GM19023 (cell line): ENCODE measurements at regions not wholly inside any gene's neighbourhood (a gene's known extent, or its start where the extent isn't known, plus 50 kb on each side); places are given as distances from the start of the nearest gene placed in this dataset.
"Not testable (repeated sequence)": the region's sequence is repeated elsewhere in the genome, so short reads cannot be mapped to it uniquely, and the experiment has no call there.

ENCODE experiments used
- ATAC-seq: cut with Tn5 transposase; IDR thresholded peaks from one replicate; pipeline ENCODE4 v1.9.1; 2021; ENCODE audit warnings: mild to moderate bottlenecking, moderate library complexity; ENCODE audit not compliant: unreplicated experiment

DNA sequence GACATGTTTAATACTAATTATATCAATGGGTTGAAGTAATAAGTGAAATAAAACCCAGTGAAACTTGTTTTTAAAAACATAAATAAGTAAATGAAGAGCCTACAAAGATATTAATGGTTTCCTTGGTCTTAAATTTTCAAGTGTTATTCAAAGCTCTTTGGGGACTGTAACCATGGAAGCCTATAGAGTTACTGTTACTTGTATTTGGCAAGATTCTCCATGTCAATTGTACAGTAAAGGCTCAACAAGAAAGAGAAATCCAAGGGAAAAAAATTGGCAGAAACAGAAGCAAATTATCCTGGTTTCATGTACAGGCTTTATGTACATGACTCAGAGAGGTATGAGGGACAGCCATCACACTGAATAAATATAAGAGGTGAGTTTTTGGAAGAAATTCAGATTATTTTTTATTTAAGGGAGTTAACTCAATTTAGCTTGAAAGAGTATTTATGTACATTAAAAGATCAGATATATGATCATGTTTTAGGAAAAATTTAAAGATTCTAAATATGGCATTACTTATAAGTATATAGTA, 151.1 kb upstream of the HMGA2 start:
- ATAC-seq, result no peak

DNA sequence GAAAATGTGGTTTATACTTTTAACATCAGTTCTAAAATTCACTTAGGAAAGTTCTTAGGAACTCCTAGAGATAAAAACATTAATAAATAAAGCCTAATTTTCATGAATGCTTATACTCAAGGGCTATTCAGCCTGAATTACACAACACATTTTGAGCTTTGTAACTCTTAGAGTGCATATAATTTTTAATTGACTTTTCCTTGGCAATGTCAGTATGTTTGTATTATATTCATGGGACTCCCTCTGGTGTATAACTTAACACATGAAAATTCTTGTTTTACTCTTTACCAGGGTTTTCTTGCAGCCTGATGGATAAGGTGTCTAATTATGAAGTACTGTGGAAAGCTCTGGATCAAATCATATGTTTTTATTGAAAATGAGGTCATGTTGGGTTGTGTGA, 150.6 kb upstream of the HMGA2 start:
- ATAC-seq, result no peak

DNA sequence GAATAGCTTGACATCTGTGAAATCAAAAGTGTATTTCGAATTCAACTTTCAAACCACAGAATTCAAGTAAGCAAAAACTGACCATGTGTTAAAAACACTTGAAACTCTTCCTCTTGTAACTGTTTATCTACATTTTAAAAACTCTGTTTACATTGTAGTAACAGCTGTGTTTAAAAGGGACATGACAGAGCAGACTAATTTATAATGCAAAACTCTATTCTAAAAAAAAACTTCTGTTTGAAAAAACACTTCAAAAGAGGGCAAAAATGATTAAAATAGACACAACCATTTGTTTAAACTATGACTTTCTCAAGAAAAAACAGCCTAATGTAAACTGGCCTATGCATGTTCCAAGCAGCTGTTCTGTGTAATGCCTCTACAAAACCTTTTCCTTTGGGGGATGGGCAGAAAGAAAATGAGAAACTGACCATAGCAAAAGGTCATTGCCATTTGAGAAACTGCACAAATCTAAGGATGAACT, 149.1 kb upstream of the HMGA2 start:
- ATAC-seq, result no peak

DNA sequence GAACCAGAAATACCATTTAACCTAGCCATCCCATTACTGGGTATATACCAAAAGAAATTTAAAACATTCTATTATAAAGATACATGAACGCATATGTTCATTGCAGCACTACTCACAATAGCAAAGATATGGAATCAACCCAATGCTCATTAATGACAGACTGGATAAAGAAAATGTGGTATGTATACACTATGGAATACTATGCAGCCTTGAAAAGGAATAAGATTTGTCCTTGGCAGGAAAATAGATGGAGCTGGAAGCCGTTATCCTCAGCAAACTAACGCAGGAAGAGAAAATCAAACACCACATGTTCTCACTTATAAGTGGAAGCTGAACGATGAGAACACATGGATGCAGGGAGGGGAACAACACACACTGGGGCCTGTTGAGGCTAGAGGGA, 146.1 kb upstream of the HMGA2 start:
- ATAC-seq, result not testable (repeated sequence)

DNA sequence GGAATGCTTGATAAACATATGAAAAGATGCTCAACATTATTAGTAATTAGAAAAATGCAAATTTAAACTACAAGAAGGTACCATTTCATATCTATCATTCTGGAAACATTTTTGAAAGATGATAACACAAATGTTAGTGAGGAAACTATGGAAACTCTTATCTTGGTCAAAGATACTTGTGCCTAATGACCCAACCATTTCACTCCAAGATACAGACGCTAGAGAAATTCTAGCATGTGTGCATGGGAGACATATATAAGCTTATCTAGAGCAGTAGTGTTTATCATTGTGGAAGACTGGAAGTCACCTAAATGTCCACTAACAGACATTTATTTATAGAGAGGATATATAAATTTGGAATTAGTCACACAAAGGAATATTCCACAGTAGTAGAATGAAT, 143.1 kb upstream of the HMGA2 start:
- no peak for ATAC-seq

DNA sequence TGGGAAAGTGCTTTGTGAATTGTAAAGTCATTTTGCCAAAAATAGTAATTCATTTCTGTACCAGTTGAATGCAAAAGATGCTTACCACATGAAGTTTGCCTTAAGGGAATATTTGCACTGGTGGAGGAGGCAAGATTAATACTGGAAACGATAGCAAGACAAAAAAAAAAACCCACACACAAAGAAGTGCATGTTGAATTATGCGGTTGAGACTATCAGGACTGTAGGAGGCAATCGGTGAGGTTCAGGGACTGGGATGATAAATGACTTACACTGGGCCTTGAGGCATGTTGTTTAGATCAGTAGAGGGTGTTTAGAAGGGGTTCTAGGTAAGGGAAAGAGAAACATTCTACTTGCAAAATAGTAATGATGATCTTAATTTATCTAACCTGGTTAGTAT, 142.2 kb upstream of the HMGA2 start:
- no peak for ATAC-seq

DNA sequence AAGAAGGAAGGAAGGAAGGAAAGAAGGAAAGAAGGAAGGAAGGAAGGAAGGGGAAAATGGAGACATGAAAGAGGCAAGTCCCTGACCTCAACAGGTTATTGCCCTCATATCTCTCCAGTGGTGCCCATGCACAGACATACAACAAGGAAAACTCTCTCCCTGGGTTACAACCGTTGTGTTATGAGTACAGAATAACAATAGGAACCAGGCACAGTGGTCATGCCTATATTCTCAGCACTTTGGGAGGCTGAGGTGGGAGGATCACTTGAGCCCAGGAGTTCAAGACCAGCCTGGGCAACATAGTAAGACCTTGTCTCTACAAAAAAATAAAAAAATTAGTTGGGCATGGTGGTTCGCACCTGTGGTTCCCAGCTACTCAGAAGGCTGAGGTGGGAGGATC, 139.4 kb upstream of the HMGA2 start:
- no peak for ATAC-seq

DNA sequence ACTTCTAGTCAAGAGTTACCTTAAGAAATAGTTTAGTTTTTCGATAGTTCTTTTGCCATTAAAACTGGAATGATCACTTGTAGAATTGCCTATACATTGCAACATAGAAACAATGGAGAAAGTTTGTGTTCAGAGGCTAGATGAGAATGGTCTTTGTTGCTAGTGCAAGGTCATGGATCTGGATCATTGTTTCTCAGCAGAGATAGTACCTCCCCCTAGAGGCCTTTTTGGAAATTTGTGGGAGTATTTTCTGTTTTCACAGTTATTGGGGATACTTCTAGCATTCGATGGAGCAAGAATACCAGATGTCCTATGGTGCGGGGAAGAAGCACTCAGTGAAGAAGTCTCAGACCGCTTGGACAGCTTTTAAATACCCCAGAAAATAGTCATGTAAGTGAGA, 138.8 kb upstream of the HMGA2 start:
- ATAC-seq, result no peak

DNA sequence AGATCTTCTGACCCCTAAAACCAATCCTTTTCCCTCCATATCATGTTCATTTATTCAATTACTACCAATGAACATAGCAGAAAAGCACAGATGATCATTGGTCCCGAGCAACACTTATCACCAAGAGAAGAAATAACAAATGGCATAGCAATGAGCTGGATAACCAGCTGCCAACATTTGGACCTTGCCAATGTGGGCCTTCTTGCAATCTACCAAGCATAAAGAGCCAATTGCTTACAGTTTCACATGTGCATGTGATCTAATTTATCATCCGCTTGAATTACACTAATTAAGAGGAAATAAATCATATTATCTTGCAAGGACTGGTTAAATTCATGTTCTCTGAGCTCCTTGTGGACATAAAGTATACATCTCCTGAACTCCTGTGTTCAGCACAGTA, 134.8 kb upstream of the HMGA2 start:
- no peak for ATAC-seq

DNA sequence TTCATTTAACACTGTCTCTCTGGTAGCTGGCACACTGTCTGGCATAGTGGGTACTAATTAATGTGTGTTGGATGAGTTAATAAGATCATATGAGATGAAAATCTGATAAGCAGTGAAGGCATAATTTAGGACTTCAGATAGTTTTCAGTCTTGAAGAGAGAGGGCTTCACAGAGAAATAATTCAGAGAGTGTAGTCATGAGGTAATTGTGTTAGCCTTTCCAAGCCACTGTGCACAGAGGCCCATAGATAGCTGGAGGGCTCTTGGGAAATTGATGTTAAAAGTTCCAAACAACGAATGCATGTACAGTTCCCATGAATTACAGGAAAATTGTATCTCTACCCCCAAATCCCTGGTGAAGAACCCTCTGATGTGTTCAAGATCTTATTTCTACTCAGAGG, 133.8 kb upstream of the HMGA2 start:
- ATAC-seq, result no peak

DNA sequence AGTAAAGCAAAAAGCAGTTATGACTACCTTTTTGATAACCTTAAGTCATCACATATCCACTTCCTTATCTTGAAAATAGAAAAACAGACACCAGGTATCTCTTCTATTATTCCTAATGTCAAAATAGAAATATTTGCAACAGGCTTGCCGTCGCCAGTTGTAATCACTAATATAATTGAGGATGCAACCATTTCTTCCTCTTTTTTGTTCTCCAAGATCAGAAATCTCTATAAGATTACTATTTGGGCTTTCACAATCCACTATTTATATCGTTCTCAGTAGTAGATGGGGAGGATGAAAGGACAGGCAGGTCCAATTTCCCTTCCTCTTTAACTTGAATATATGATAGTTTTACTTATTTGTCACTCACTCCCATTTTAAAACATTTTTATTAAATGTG, 130.2 kb upstream of the HMGA2 start:
- no peak for ATAC-seq

DNA sequence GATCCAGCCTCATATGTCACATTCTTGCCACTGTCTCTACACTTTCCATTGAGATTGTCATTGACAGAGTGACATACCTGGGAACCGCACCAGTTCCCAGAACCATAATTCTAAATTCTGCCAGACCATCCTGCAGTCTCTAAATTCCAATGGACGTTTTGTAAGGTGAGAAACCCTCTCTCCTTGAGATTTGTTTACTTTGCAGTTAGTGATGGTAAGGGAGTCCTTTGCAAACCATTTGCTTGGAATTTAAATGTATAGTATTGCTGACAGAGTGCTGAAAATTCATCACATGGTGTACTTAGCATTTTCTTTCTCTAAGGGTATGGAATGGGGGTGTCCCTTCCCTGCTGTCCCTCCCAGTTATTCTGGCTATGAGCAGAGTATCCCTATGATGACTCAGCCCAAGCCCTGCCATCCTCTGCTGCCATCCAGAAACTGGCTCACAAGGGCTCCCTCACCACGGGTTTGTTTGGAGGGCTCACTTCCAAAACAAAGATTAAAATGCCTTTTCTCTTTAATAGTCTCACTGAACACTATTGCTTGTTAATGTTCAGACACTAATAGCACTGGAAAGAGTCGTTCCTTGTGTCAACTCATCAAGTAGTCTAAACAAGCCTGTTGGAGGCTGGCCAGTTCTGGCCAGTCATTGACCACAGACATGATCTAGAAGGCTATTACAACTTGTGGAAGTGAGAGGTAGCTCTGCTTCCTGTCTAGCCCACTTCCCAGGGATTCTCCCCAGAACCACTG, 129.0 kb upstream of the HMGA2 start:
- ATAC-seq, result no peak

DNA sequence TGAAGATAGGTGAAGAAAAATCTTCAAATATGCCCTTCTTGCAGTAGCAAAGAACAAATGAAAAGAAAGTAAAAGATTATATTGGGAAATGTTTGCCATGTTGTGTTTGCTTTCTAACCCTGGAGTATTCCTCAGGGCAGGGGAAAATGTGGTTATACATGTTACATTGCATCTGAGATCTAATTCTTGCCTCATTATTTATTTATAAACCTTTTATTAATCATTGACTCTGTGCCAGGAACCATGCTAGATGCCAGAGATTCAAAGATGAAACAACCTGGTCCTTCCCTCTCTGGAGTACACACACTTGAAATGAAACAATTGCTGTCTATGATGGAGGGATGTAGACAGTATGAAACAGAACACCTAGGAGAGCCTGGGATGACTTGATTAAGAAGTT, 128.1 kb upstream of the HMGA2 start:
- ATAC-seq, result no peak

DNA sequence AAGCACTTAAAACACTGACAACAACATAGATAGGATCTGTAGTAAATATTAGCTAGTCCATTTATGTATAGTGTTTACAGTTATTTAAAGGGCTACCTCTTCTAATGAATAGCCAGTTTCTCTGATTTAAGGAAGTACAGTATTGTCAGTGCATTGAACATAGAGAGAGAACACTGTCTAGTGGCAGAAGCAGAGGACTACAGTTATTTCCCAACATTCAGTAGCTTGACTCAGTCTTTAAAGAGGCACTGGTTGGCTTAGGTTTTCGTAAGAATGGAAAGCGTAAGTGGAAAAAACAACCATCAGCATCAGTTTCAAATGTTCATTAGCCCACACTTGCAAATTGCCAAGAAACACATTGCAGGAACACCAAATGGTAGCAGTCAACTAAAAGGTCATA, 125.0 kb upstream of the HMGA2 start:
- no peak for ATAC-seq

DNA sequence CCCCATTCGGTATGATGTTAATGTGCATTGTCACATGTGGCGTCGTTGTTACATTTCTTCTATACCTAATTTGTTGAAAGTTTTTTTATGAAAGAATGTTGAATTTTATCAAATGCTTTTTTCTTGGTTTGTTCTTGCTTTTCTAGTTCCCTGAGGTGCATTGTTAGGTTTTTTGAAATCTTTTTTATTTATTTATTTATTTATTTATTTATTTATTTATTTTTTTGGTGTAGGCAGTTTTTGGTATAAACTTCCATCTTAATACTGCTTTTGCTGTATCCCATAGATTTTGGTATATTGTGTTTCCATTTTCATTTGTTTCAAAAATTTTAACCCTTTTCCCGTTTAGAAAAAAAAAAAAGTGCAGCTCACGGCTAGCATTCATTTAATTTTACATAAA, 121.1 kb upstream of the HMGA2 start:
- ATAC-seq, result no peak

DNA sequence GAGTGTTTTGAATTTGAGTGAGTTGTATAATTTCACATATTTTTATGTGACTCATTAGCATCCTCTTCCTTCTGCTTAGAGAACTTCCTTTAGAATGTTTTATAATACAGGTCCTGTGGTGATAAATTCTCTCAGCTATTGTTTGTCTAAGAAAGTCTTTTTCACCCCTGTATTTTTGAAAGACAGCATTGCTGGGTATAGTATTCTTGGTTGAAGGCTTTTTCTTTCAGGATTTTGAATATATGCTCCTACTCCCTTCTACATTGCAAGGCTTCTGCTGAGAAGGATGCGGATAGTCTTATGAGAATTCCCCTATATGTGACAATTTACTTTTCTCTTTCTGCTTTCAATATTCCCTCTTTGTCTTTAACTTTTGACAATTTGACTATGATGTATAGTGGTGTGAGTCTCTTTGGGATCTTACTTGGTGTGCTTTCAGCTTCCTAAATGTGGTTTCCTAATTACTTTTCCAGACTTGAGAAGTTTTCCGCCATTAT, 118.9 kb upstream of the HMGA2 start:
- ATAC-seq, result no peak

DNA sequence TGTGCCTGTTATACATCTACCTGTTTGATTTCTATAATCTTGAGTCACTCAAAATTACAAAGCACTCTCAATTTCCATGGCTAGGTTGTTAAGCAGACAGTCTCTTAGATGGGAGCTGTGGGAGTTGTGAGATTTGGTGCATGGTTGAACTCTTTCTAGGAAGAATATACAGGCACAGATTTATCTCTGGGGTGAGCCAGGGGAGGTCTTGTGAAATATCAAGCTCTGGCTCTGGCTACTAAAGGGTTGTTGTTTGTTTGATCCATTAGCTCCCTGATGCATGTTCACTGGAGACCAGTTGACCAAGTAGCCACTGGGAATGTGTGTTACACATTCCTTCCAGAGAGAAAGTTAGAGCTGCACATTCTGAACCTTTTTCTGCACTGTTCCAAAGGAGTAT, 117.2 kb upstream of the HMGA2 start:
- ATAC-seq, result no peak

DNA sequence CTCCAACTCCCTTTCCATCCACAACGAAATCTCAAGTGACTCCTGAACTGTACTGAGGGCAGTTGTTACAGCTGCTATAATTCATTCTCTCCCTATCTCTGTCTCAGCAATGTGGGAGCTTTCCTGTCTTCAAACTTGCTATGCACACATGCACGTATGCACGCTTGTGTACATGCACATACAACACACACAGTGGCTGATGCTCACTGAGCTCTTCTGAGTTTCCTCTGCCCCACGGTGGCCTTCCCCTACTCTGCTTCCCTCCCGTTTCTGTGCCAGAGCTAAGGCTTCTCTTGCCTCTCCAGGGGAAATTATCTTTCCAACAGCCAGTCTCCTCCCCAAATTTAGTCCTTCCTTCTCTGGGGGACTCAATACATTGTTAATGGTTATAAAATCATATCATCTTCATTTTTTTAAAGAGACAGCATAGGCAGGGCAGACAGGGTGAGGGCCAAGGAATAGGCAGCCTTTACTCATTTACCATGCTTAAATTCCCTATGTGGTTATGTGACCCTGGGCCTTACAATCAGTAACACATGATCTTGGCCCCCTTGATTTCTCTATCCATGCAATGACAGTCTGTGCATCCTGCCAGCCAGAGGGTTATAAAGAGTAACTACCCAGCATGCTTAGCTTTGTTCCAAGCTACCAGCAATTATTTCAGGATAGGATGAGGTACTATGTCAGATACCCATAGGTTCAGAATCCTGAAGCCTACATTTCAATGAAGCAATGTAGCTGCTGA, 111.9 kb upstream of the HMGA2 start:
- ATAC-seq, result no peak

DNA sequence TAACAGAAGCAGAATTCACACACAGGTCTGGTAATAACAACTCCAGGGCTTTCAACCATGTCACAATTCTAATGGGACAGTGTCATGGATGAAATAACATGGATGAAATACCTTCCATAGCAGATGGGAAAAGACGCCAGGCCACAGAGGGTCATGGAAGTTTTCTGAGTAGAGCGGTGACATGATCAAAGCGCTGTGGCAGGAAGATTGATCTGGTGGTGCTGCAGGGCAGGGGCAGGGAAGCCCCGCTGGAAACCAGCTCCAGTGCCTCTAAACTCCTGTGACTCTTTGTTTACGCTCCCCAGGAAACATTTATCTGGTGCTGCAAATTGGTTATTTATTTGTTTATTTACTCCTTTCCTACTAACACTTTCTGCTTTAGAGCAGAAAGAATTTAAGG, 108.3 kb upstream of the HMGA2 start:
- no peak for ATAC-seq

DNA sequence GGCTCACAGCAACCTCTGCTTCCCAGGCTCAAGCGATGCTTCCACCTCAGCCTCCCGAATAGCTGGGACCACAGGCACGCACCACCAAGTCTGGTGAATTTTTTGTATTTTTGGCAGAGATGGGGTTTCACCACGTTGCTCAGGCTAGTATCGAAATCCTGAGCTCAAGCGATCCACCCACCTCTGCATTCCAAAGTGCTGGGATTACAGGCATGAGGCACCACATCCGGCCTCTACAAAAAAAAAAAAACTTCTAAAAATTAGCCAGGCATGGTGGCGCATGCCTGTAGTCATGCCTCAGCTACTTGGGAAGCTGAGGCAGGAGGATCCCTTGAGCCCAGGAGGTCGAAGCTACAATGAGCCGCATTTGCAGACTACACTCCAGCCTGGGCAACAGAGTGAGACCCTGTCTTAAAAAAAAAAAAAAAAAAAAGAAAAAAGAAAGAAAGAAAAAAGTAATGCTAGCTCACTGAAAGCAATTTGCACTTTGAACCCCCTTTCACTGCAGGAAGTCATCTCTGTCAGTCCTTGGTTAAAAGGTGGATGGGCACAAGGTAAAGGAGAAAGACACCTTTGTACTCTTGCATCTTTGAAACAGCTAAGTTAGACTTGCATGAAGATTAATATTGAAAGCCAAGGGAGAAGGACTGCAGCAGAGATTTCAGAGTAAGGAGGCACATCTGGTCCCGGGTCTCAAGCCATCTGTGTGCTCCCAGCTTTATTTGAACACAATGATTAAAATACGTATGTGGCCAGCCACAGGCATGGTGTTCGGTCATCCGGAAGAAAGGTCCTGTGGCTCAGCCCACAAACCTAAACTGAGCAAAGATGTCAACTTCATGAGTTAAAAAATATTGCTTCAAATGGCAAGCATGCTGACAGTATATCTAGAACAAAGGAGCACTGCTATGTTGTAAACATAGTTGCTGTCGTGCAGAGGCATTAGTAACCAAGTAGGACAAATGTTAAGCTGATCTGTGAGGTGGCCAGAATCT, 103.8 kb upstream of the HMGA2 start:
- no peak for ATAC-seq
